ENCODE measurements at regions not wholly inside any gene's neighbourhood (a gene's known extent, or its start where the extent isn't known, plus 50 kb on each side); places are given as distances from the start of the nearest gene placed in this dataset.

DNA sequence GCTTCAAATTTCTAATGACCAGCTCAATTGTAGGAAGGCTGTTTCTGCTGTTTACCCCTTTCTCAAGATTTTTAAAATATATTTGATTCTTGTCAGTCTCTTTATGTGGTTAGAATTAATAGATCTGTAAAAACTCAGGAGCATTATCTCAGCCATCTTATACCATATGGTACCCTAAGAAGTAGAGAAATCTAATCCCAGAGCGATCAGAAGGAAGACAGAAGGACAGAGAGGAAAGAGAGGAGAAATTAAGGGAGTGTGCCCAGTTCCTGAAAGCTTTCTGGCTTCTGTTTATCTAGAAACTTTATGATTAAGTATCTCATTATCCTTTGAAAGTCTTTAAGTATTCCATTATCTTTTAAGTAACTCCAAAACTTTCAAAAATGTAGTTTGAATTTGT lies 152.1 kb upstream of the NAV3 start:
- ChIA-PET POLR2A (no interaction called here), CTCF (no interaction called here)
- Mint-ChIP-seq H3K4me1 (no peaks in the 10 kb centered on the region), H3K27me3 (no peaks in the 10 kb centered on the region), H3K9me3 (ENCODE audit: insufficient read depth) (no peaks in the 10 kb centered on the region), H3K4me3 (no peak overlapping the region), H3K27ac (no peak overlapping the region)
- Histone ChIP-seq H3K4me1 (ENCODE audit: control insufficient read depth in 2 of 2, insufficient read depth in 2 of 2, low read length in 2 of 2) (no peaks in the 10 kb centered on the region), H3K9me3 (ENCODE audit: control extremely low read depth in 1 of 3, control insufficient read depth in 2 of 3, insufficient read depth in 1 of 3, low read length in 2 of 3) (no peaks in the 10 kb centered on the region), H3K4me3 (ENCODE audit: control extremely low read depth in 1 of 5, extremely low read depth in 1 of 5, insufficient read depth in 1 of 5, low read depth in 2 of 5, low read length in 4 of 5) (no peak overlapping the region), H3K9ac (ENCODE audit: low read length) (no peak overlapping the region), H3K4me2 (replicated peaks; ENCODE audit: low read depth, low read length, poor library complexity, severe bottlenecking) (no peak overlapping the region), H2AFZ (ENCODE audit: insufficient read depth, low read depth, low read length, poor library complexity, severe bottlenecking) (no peak overlapping the region), H3K27ac (ENCODE audit: low read length in 2 of 2) (no peak overlapping the region), H3K79me2 (ENCODE audit: control insufficient read depth, insufficient read depth, low read length) (no peaks in the 10 kb centered on the region), H3K36me3 (replicated peaks in 1 of 2; ENCODE audit: control extremely low read depth in 1 of 2, control insufficient read depth in 1 of 2, extremely low read depth in 1 of 2, insufficient read depth in 2 of 2, low read length in 1 of 2) (no peaks in the 10 kb centered on the region), H4K20me1 (ENCODE audit: control insufficient read depth, insufficient read depth, low read length, poor library complexity, severe bottlenecking) (no peaks in the 10 kb centered on the region), H3K27me3 (replicated peaks in 1 of 4; ENCODE audit: control extremely low read depth in 1 of 4, control insufficient read depth in 3 of 4, insufficient read depth in 4 of 4, low read length in 3 of 4) (no peaks in the 10 kb centered on the region)
- TF ChIP-seq, protein P1, sequence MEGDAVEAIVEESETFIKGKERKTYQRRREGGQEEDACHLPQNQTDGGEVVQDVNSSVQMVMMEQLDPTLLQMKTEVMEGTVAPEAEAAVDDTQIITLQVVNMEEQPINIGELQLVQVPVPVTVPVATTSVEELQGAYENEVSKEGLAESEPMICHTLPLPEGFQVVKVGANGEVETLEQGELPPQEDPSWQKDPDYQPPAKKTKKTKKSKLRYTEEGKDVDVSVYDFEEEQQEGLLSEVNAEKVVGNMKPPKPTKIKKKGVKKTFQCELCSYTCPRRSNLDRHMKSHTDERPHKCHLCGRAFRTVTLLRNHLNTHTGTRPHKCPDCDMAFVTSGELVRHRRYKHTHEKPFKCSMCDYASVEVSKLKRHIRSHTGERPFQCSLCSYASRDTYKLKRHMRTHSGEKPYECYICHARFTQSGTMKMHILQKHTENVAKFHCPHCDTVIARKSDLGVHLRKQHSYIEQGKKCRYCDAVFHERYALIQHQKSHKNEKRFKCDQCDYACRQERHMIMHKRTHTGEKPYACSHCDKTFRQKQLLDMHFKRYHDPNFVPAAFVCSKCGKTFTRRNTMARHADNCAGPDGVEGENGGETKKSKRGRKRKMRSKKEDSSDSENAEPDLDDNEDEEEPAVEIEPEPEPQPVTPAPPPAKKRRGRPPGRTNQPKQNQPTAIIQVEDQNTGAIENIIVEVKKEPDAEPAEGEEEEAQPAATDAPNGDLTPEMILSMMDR (IDR thresholded peaks at IDR 0.05) = no peak
- no peak for TF ChIP-seq EZH2 (IDR thresholded peaks at IDR 0.05; ENCODE audit: borderline replicate concordance, insufficient read depth, low read depth, low read length, poor library complexity, severe bottlenecking)
- ATAC-seq (ENCODE audit: low read depth) (no peak), DNase-seq (no peak)
- no CpG with 5 or more reads among the region's 1 CpG for WGBS (ENCODE audit: insufficient coverage)
- intact Hi-C loops (cut with micrococcal nuclease) = no loop called here

DNA sequence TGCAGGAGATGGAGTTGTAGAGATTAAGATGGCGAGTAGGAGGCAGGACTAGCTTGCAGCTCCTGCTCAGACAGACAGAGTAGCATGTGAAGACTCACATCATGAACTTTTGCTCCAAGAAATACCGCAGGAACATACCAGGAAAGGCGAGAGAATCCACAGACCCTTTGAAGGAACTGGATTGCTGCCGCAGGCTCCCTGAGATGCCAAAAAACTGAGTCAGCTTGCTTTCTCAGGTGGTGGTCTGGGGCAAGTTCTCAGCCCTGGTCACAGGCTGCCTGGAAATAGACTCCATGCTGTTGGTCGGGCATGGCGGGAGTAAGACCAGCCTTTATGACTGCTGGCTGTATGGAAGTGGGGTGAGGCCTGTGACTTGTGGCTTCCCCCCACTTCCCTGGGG lies 163.6 kb upstream of the NAV3 start:
- Histone ChIP-seq H3K79me2 (ENCODE audit: control insufficient read depth, insufficient read depth, low read length) (no peaks in the 10 kb centered on the region), H3K9ac (ENCODE audit: low read length) (no peak overlapping the region), H3K27me3 (replicated peaks in 1 of 4; ENCODE audit: control extremely low read depth in 1 of 4, control insufficient read depth in 3 of 4, insufficient read depth in 4 of 4, low read length in 3 of 4) (no peaks in the 10 kb centered on the region), H3K4me3 (ENCODE audit: control extremely low read depth in 1 of 5, extremely low read depth in 1 of 5, insufficient read depth in 1 of 5, low read depth in 2 of 5, low read length in 4 of 5) (no peak overlapping the region), H3K9me3 (ENCODE audit: control extremely low read depth in 1 of 3, control insufficient read depth in 2 of 3, insufficient read depth in 1 of 3, low read length in 2 of 3) (peaks cover 0 to 5% (median 0%) of the 10 kb centered on the region in 3 donors), H4K20me1 (ENCODE audit: control insufficient read depth, insufficient read depth, low read length, poor library complexity, severe bottlenecking) (no peaks in the 10 kb centered on the region), H2AFZ (ENCODE audit: insufficient read depth, low read depth, low read length, poor library complexity, severe bottlenecking) (no peak overlapping the region), H3K4me1 (ENCODE audit: control insufficient read depth in 2 of 2, insufficient read depth in 2 of 2, low read length in 2 of 2) (no peaks in the 10 kb centered on the region), H3K36me3 (replicated peaks in 1 of 2; ENCODE audit: control extremely low read depth in 1 of 2, control insufficient read depth in 1 of 2, extremely low read depth in 1 of 2, insufficient read depth in 2 of 2, low read length in 1 of 2) (no peaks in the 10 kb centered on the region), H3K27ac (ENCODE audit: low read length in 2 of 2) (no peak overlapping the region), H3K4me2 (replicated peaks; ENCODE audit: low read depth, low read length, poor library complexity, severe bottlenecking) (no peak overlapping the region)
- 87% methylated on average over 4 of the region's 6 CpGs for WGBS (ENCODE audit: insufficient coverage)
- no peak for TF ChIP-seq EZH2 (IDR thresholded peaks at IDR 0.05; ENCODE audit: borderline replicate concordance, insufficient read depth, low read depth, low read length, poor library complexity, severe bottlenecking)
- TF ChIP-seq, protein P1 (IDR thresholded peaks at IDR 0.05) = no peak
- ATAC-seq (ENCODE audit: low read depth) = no peak
- Mint-ChIP-seq H3K4me3 (no peak overlapping the region), H3K27me3 (no peaks in the 10 kb centered on the region), H3K9me3 (ENCODE audit: insufficient read depth) (peaks cover 3% of the 10 kb centered on the region), H3K27ac (no peak overlapping the region), H3K4me1 (no peaks in the 10 kb centered on the region)
- intact Hi-C loops (cut with micrococcal nuclease) = no loop called here
- DNase-seq = no peak
- POLR2A ChIA-PET = no interaction called here
- CTCF ChIA-PET = no interaction called here
